Fibroblast of skin of right biceps (primary cell): ENCODE measurements at regions not wholly inside any gene's neighbourhood (a gene's known extent, or its start where the extent isn't known, plus 50 kb on each side); places are given as distances from the start of the nearest gene placed in this dataset.
"Not testable (repeated sequence)": the region's sequence is repeated elsewhere in the genome, so short reads cannot be mapped to it uniquely, and the experiment has no call there.

ENCODE experiments used
- DNase-seq: peaks from one replicate; pipeline ENCODE4 v3.0.0-alpha.2; 2013

DNA sequence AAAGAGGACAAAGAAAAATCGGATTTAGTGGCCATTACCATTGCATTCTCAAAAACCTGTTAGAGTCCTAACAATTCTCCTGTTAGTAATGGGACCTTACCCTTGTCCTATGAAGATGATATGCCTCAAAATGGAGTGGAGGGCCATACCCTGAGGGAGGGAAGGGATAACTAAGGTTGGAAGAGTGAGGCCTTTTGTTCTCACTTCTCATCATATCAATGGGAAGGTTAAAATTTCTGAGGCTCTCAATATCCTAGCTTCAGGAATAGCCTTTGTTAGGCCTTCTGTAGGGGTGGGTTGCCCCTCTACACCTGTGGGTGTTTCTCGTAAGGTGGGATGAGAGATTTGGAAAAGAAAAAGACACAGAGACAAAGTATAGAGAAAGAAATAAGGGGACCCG, 109.4 kb upstream of the SGIP1 start:
- DNase-seq = not testable (repeated sequence)

DNA sequence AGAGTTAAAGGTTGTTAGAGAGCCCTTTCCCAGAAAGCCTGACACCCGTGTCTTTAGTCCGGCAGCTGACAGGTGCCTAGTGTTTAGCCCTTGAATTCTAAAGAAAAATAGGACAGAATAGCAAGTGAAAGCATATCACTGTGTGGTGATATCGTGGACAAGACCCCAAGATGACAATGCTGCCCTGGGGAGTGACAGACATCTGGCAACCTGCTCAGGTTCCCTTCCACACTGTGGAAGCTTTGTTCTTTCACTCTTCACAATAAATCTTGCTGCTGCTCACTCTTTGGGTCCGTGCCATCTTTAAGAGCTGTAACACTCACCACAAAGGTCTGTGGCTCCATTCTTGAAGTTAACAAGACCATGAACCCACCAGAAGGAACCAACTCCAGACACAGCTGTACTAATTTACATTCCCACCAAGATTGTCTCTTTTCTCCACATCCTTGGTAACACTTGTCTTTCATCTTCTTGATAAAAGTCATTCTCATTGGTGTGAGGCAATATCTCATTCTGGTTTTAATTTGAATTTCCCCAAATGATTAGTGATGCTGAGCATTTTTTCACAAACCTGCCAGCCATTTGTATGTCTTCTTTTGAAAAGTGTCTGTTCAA, 107.6 kb upstream of the SGIP1 start:
- no peak for DNase-seq

DNA sequence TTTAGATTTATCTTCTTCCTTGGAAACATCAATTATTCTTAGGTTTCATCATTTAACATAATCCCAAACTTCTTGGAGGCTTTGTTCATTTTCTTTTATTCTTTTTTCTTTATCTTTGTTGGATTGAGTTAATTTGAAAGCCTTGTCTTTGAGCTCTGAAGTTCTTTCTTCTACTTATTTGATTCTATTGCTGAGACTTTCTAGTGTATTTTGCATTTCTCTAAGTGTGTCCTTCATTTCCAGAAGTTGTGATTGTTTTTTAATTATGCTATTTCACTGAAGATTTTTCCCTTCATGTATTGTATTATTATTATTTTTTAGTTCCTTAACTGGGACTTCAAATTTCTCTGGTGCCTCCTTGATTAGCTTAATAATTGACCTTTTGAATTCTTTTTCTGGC, 103.1 kb upstream of the SGIP1 start:
- not testable (repeated sequence) for DNase-seq

DNA sequence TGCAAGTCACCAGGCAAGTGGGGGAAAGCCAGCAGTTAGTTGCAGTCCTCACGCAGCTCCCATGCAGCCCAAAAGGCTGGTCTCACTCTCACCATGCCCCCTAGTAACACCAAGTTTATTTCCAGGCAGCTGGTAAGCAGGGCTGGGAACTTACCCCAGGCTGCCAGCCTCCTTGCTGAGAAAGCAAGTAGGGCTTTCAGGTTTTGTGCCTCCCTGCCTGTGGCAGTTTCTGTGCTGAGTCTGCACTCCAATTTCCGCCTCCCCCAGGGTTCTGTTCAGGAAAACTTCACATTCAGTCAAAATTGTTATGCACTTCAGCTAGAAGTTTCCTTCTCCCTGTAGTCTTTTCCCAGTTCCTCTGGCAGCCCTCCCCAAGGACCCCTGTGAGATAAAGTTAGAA, 102.0 kb upstream of the SGIP1 start:
- DNase-seq = no peak

DNA sequence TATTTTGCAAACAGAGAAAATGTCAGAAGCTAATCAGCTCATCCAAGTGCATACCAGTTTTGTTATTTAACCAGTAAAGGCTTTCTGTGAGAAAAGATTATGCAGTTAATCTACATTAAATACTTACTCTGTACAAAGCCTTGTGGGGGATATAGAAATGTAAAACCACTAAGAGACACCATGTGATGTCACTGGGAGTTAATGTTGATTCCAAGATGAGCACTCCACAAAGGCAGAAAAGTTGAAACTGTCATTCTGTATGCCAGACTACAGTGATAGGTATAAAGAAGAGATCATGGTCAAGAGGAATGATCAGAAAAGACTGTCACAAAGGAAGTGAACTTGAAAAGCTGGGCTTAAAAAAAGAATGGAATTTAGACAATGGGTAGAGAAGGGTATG, 100.3 kb upstream of the SGIP1 start:
- DNase-seq = peak; percentile 50

DNA sequence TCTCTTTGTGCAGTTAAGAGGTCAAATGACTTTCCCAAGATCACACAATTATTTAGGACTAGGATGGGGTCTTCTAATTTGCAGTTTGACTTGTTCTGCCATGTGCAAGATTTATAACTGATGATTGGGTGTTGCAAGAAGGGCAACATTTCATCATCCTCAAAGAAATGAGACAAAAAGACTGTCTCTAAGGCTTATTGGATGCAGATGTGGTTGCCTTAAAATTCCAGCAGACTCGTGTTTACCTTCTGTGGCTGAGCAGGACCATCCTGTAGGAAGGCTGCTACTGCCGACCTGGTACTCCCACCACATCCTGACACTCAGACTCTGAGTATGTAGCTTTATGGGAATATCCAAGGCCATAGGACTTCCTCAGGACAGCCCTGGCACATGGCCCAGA, 99.9 kb upstream of the SGIP1 start:
- peak; percentile 95 for DNase-seq

DNA sequence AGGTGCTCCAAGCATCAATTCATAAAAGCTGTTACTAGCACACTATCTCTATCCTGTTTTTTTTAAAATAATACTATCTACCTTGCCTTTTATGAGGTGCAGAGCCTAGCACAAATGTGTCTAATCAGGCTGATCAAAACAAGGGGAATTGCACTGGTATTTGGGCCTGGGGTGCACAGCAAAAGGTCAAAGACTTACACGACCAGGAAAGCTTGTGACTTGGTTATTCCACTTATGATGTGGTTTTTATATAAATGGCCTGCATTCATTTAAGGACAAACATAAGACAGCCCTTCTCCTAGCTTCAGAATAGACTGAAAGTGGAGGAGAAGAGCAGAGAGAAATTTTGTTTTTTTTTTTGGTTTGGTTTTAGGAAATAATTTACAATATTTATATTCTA, 98.4 kb upstream of the SGIP1 start:
- no peak for DNase-seq

DNA sequence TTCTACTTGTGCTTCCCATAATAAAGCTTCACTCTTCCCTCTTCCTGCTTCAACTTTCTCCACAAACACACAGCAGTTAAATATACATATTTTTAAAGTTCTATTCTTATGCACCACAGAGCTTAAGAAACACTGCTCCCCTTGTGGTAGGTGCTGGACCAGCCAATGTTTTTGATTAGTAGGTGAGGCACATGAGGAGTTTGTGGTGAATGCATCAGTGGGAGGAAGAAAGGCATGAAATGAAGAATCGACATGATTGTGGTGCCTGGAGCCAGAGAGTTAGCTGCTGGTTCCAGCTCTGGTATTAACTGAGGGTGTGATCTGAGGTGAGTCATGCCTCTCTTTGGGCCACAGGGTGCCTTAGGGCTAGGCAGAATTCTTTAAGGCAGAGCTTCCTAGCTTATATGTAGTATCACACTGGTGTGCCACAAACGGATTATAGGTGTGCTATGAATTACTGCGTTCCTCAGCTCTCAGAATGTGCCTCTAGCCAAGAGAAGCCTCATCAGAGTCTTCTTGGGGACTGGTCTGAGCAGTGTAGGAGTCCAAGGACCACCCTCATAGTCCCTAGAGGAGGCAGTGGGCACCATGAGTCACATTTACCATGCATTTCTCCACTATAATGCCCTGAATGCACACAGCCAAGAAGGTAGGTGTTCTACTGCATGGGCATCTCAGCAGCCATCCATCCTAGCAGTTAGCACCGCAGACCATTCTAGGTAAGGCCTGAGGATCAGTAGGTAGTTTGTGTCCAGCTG, 97.4 kb upstream of the SGIP1 start:
- peak; percentile 91 for DNase-seq

DNA sequence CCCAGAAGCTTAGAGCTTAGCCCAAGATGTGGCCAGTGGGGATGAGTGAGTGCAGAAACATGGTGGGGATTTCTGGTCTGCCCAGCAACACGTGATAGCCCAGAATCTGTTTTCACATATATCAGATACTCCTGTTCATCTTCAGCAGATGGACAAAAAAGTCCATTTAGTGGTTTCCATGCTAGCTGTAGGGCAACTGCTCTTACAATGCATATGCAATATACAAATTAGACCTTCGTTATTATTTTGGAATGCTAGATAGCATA, 96.9 kb upstream of the SGIP1 start:
- DNase-seq = no peak

DNA sequence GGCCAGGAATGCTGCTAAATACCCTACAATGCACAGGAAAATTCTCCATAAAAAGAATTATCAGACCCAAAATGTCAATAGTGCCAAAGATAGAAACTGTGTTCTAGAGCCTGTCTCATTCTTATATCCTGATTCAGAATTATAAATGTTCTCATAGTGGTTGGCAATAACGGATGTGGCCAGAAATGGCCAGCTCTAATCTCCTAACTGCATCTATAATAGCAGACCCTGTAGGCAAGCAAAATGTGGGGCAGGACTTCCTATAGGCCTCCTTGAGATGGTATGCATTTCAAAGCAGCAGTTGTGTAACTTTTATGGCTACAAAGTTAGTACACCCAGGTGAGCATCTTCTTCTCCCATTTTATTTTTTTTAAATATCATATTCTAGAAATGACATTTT, 95.9 kb upstream of the SGIP1 start:
- peak; percentile 29 for DNase-seq

DNA sequence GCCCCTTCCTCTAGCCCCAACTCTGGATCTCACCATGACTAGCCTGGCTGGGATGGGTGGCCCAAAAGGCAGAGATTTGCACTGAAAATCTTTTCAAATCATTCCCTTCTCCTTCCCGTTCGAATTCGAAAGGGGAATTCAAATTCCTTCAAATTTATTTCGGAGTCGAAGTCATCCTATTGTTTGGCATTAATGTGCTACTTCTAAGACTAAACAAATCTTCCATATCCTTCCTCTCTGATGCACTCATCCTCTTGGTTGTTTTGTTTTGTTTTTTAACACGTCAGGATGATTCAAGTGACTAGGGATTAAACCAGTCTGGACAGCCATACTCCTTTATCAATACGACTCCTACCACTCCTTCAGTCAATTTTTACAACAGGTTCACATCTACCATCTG, 95.5 kb upstream of the SGIP1 start:
- no peak for DNase-seq

DNA sequence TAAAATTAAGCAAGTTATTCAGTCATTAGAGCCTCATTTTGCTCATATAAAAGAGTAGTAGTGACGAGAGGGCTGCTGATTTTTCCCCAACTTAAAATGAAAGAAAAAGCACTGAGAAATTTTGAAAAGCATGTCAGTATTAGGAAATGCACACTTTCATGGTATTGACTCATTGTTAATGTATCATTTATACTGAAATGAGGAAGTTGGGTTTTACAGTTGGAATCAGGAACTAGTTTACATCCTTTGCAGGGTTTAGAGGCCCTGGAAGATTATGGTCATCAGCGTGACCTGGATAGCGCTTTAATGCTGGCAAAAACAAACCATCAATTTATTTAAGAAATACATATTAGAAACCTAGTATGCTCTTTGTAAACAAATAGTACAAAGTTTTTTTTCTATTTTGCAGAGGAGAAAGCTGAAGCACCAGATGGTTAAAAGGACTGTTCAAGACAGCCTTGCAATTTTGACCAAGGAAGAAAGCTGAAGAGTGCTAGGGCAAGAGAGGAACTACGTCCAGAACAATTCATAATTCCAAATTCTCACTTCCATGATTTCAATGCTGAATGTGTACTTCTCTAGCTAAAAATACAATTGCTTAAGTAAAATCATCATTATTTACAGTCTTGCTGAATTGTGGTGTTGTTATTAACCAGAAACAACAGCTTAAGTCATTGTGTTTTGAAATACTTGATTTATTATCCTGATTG, 94.8 kb upstream of the SGIP1 start:
- peak; percentile 61 for DNase-seq

DNA sequence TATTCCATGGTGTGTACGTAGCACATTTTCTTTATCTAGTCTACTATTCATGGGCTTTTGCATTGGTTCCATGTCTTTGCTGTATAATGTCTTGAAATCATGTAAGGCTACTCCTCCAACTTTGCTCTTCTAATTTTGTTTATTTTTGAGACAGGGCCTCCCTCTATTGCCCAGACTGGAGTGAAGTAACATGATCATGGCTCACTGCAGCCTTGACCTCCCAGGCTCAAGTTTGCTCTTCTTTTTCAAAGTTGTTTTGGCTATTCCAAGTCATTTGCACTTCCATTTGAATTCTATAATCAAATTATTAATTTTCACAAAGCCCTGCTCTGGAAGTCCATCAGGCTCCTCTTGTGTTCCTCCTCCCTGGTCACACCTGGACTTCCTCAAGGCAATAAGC, 90.2 kb upstream of the SGIP1 start:
- no peak for DNase-seq

DNA sequence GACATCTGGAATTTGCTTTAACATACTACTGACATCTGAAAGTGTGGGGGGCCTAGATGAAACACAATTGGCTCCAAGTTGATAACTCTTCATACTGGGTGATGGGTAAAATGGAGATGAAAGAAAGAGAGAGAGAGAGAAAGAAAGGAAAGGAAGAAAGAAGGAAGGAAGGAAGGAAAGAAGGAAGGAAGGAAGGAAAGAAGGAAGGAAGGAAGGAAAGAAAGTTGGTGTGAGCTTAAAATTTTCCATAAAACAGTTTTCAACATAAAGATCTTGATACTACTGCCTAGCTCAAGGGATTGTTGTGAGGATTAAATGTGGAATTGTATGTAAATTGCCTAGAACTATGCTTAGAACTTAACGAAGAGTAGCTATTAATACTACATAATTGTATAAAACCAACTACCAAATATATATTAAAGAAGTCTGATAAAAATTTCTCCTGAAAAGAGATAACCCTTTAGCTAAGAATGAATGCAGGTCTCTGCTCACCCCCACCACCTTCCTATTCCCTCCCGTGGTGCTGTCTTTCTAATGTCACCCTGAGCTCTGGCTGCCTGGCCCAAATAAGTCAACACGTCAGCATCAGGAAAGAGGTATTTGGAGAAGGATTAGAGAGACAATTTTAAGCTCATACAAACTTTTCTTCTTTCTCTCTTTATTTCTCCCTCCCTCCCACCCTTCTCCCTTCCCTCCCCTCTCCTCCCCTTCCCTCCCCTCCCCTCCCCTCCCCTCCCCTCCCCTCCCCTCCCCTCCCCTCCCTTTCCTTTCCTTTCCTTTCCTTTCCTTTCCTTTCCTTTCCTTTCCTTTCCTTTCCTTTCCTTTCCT, 89.3 kb upstream of the SGIP1 start:
- DNase-seq = no peak

DNA sequence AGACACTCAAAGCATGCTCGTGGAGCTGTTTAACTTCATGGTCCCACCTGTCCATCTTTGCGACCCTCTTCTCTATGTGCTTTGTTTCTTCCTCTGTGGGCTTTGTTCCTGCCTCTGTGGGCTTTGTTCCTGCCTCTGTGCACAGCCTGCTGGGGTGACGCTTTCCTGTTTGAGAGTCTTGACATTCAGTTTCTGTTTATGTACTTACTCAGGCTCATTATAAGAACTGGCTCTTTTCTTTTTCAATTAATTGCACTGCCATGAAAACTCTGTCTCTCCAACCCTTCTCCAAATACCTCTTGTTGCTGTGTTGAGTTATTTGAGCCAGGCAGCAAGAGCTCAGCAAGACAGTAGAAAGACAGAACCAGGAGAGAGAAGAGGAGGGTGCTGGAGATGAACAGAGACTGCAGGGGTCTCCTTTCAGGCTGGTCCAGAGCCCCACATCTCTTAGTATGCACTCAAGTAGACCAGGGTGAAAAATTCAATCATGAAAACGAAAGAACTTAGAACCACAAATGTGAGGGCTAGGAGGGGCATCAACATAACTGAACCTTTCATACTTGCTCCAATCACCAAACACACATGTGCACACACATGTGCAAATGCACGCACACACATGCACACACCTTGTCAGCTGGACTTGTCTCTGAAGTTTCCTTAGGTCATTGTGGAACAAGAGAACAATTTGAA, 88.3 kb upstream of the SGIP1 start:
- DNase-seq = no peak

DNA sequence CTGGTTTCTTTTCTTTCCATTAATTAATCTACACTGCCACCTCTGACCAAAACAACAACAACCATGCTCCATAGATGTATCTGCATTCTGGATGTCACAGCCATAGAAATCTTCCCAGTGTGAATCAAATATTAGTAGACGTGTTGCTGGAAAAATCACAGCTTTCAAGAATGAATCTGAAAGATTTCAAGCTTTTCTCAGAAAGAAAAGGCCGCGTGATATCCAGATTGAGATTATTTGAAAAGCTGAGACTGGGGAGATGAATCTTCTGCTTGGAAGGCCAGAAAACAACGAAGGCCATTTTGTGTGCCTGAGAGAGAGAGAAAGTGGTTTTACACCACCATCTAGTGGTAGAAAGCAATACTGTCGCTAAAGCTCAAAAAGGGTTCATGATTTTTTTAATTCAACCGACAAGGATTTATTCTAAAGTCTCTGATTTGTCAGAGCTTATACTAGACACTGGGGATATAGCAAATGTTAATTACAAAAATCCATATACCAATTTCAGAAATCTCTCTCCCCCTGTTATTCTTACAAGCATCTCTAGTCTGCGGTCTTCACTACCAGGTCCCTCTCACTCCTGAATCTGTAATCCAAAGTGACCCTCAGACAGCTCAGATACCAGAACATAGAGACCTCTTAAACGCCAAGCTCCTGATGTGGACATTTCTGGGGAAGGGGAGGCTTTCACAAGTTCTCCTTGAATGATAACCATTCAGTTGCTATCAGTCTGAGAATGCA, 87.5 kb upstream of the SGIP1 start:
- peak; percentile 71 for DNase-seq

DNA sequence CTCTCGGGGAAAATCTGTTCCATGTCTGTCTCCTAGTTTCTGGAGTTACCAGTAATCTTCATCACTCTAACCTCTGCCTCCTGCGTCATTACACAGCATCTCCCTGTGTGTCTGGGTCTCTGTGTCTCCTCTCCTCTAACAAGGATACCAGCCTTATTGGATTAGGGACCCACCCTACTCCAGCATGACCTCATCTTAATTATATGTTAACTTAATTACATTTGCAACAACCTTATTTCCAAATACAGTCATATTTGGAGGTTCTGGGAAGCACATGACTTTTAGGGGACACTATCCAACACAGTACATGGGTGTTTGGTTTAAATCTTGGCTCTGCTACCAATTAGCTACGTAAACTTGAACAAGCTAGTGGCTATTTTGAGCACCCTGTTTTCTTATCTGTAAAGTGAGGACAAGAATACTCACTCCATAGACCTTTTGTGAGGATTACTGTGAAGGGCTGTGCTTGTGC, 83.9 kb upstream of the SGIP1 start:
- peak; percentile 50 for DNase-seq

DNA sequence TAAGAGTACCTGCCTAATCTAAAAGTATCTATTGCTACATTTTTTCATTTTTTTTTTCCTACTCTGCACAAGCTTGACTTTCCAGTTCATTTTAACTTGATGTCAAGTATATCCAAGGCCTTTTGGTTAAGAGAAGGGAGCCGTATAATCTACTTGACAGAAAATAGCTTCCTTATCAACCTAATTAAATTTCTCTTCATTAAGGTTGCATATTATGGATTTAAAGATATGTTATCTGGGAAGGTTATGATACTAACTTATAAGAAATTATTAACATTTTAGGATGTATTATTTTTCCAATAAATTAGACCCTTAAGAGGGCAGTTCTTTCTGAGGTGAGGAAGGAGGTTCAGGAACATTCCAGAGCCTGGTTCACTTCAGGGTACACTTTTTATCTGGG, 83.1 kb upstream of the SGIP1 start:
- no peak for DNase-seq

DNA sequence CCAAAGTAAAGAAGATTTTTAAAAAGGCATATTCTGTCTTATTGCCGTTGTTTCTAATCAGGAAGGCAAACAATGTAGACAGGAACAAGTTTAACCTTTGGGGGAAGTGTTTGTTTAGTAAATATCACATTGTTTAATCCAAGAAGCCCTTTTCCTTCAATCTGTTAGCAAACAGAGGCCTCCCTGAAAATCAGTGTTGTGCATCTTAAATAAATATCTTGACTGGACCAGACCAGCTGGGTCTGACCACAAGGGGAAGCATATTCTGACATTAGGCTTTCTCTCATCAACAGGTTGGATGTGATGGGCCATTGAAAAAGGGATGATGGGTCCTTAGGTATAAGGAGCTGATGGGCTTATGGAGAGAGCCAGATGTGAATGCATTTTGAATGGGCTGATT, 81.8 kb upstream of the SGIP1 start:
- DNase-seq = no peak

DNA sequence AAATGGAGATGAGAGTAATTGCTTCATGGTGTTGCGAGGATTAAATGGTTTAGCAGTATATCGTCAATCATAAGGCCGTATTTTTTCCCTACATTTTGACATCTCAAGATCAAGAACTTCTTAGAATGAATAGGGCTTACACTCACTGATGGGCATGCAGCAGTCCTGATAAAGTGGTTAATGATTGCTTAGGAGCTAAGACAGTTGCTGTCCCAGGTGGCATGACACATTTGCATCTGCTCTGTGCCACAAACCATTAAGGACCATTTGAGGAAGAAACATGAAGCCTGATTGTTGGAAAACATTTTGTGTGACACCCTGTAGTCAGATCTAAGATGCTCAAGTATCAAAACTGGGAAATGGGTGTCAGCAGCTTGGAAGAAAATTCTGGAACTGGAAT, 81.0 kb upstream of the SGIP1 start:
- no peak for DNase-seq

DNA sequence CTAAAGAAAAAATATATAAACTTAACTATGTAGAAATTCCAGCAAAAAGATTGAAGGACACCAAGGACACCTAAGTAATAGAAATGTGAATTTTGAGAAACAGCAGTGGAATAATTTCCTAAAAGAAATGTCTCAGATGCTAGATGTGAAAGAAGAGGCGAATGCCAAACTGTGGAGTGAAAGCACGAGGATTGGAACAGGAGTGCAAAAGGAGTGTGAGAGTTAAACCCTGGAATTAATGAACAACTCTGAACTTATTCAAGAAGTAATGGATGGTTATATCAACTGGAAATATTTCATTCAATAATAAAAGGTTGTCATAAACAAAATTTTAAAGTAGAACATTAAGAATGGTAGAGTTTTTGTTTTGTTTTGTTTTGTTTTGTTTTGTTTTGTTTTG, 78.5 kb upstream of the SGIP1 start:
- DNase-seq = no peak

DNA sequence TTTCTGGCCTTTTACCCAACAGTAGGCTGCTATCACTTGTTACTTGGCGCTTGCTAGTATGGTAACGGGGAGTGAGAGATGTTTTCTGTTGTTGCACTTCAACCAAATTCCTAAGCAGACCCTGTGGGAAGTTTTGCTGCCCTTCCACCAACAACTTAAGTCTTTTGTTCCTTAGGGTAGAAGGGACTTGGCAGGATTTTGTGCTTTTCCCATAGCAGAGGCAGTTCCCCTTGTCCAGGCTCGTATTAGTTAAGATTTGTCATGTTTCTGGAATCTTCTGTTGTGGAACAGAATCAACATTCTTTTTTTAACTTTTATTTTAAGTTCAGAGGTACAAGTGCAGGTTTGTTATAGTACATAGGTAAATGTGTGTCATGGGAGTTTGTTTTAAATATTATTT, 73.2 kb upstream of the SGIP1 start:
- DNase-seq = no peak
